ENCODE measurements at regions not wholly inside any gene's neighbourhood (a gene's known extent, or its start where the extent isn't known, plus 50 kb on each side); places are given as distances from the start of the nearest gene placed in this dataset.

GRCh38 chr12:107310621-107311020 is 217.3 kb upstream of the CRY1 start:
- no peak for TF ChIP-seq POLR2A (IDR thresholded peaks at IDR 0.05; ENCODE audit: low read depth, low read length)
- FAIRE-seq = no peak
- no peak for DNase-seq (ENCODE audit: insufficient read length, low spot score)

- TF ChIP-seq POLR2A (IDR thresholded peaks at IDR 0.05; ENCODE audit: low read depth, low read length) = no peak
- DNase-seq (ENCODE audit: insufficient read length, low spot score) (no peak), FAIRE-seq (no peak)
Measured at GRCh38 chr12:107311682-107312081, 218.3 kb upstream of the CRY1 start.

GRCh38 chr12:107317751-107318555 is 224.6 kb upstream of the CRY1 start:
- DNase-seq (ENCODE audit: insufficient read length, low spot score) (peak; percentile 93), FAIRE-seq (peak; percentile 61)
- TF ChIP-seq POLR2A (IDR thresholded peaks at IDR 0.05; ENCODE audit: low read depth, low read length) = 0 out of 2 replicates have a peak, but pooled peaks have one; percentile 47

GRCh38 chr12:107318556-107318805 is 225.1 kb upstream of the CRY1 start:
- no peak for FAIRE-seq
- DNase-seq (ENCODE audit: insufficient read length, low spot score) = no peak
- TF ChIP-seq POLR2A (IDR thresholded peaks at IDR 0.05; ENCODE audit: low read depth, low read length) = no peak

GRCh38 chr12:107318806-107319532 is 225.6 kb upstream of the CRY1 start:
- no peak for TF ChIP-seq POLR2A (IDR thresholded peaks at IDR 0.05; ENCODE audit: low read depth, low read length)
- DNase-seq (ENCODE audit: insufficient read length, low spot score) = no peak
- no peak for FAIRE-seq

GRCh38 chr12:107319533-107320032 is 226.2 kb upstream of the CRY1 start:
- DNase-seq (ENCODE audit: insufficient read length, low spot score) (no peak), FAIRE-seq (no peak)
- no peak for TF ChIP-seq POLR2A (IDR thresholded peaks at IDR 0.05; ENCODE audit: low read depth, low read length)

- FAIRE-seq (peak; percentile 38), DNase-seq (ENCODE audit: insufficient read length, low spot score) (peak; percentile 83)
- TF ChIP-seq POLR2A (IDR thresholded peaks at IDR 0.05; ENCODE audit: low read depth, low read length) = no peak
Measured at GRCh38 chr12:107320033-107320928, 226.9 kb upstream of the CRY1 start.

- FAIRE-seq = no peak
- TF ChIP-seq POLR2A (IDR thresholded peaks at IDR 0.05; ENCODE audit: low read depth, low read length) = no peak
- DNase-seq (ENCODE audit: insufficient read length, low spot score) = no peak
Measured at GRCh38 chr12:107320929-107321631, 227.7 kb upstream of the CRY1 start.

- TF ChIP-seq POLR2A (IDR thresholded peaks at IDR 0.05; ENCODE audit: low read depth, low read length) = no peak
- DNase-seq (ENCODE audit: insufficient read length, low spot score) = no peak
- no peak for FAIRE-seq
Measured at GRCh38 chr12:107322063-107322462, 228.7 kb upstream of the CRY1 start.

GRCh38 chr12:107325075-107325608 is 231.8 kb upstream of the CRY1 start:
- TF ChIP-seq POLR2A (IDR thresholded peaks at IDR 0.05; ENCODE audit: low read depth, low read length) = no peak

GRCh38 chr12:107326237-107326636 is 232.9 kb upstream of the CRY1 start:
- DNase-seq (ENCODE audit: insufficient read length, low spot score) = no peak
- no peak for FAIRE-seq
- no peak for TF ChIP-seq POLR2A (IDR thresholded peaks at IDR 0.05; ENCODE audit: low read depth, low read length)

More at GRCh38 chr12:107325075-107325608, 231.8 kb upstream of the CRY1 start:
- no peak for DNase-seq (ENCODE audit: insufficient read length, low spot score)
- FAIRE-seq = no peak

GRCh38 chr12:107327651-107328182 is 234.4 kb upstream of the CRY1 start:
- DNase-seq (ENCODE audit: insufficient read length, low spot score) = no peak
- TF ChIP-seq POLR2A (IDR thresholded peaks at IDR 0.05; ENCODE audit: low read depth, low read length) = no peak
- FAIRE-seq = no peak
